ENCODE measurements at regions not wholly inside any gene's neighbourhood (a gene's known extent, or its start where the extent isn't known, plus 50 kb on each side); places are given as distances from the start of the nearest gene placed in this dataset.

DNA sequence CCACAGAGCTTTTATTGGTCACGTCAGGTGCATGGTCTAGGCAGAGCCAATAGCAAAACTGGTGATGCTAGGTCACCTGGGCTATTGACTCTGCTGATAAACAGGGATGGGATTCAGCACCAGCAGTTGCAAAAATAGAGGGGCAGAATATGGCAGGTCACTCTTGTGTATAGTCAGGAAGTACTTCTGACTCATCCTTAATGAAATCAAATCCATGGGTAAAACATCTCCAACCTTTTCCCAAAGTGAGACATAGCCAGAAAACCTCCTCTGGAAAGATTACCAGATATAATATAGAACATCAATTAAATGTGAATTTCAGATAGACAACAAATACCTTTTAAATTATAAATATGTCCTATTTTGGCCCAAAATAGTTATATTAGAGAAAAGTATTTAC, 383.2 kb downstream of the METTL15 start:
- TF ChIP-seq, protein P1, sequence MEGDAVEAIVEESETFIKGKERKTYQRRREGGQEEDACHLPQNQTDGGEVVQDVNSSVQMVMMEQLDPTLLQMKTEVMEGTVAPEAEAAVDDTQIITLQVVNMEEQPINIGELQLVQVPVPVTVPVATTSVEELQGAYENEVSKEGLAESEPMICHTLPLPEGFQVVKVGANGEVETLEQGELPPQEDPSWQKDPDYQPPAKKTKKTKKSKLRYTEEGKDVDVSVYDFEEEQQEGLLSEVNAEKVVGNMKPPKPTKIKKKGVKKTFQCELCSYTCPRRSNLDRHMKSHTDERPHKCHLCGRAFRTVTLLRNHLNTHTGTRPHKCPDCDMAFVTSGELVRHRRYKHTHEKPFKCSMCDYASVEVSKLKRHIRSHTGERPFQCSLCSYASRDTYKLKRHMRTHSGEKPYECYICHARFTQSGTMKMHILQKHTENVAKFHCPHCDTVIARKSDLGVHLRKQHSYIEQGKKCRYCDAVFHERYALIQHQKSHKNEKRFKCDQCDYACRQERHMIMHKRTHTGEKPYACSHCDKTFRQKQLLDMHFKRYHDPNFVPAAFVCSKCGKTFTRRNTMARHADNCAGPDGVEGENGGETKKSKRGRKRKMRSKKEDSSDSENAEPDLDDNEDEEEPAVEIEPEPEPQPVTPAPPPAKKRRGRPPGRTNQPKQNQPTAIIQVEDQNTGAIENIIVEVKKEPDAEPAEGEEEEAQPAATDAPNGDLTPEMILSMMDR (IDR thresholded peaks at IDR 0.05): no peak
- Histone ChIP-seq H3K27me3 (no peaks in the 10 kb centered on the region), H3K4me3 (no peak overlapping the region), H3K9me3 (no peaks in the 10 kb centered on the region), H3K36me3 (no peaks in the 10 kb centered on the region), H3K27ac (no peak overlapping the region), H3K4me1 (no peaks in the 10 kb centered on the region)
- no peak for DNase-seq (ENCODE audit: low spot score)

DNA sequence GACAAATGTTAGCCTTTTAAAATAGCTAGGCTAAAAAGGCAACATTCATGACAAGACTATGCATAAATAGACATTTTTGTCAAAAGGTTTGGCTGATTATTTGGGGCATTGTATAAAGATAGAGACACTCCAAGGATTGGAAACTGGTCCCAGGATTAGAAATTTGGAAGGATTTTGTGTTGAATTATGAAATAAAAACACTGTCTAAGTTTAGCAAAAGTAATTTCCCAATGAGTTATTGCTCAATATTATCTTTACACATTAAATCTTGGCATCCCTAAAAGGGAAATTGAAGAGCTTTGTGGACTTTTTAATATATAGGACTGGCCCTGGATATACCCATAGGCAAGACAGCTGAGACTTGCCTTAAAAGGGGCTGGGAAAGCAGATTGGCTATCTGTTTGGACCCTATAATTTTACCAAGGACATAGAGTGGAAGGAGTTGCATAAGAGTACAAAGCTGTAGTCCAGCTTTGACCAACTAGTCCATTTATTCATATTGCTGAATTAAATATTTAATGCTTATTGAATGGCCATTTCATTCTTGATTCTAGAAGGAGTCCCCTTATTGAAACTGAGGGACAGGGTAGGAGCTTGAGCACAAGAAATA, 382.7 kb downstream of the METTL15 start:
- TF ChIP-seq, protein P1 (IDR thresholded peaks at IDR 0.05): no peak
- H3K4me1 ChIP-seq: no peaks in the 10 kb centered on the region
- no peak overlapping the region for H3K4me3 ChIP-seq
- no peak overlapping the region for H3K27ac ChIP-seq
- no peak for DNase-seq (ENCODE audit: low spot score)
- no peaks in the 10 kb centered on the region for H3K36me3 ChIP-seq
- H3K27me3 ChIP-seq: no peaks in the 10 kb centered on the region
- no peaks in the 10 kb centered on the region for H3K9me3 ChIP-seq

DNA sequence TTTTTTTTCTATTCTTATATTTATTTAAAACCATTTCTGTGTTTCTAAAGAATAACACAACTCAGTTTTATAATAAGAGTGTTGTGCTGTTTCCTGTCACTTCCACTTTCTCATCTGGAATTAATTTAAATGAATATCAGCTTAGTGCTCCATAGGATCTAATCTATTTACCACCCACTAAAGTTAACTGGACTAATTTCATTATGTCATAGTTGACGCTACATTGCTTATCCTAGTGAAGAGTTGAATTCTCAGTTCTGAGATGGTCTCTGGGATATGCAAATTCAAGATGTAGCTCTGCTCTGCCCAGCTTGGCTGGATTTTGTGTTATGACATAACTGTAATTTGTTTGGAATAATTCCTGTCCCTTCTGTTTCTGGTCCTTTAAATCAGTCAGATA, 380.1 kb downstream of the METTL15 start:
- Histone ChIP-seq H3K4me3 (no peak overlapping the region), H3K27ac (no peak overlapping the region), H3K36me3 (no peaks in the 10 kb centered on the region), H3K4me1 (no peaks in the 10 kb centered on the region), H3K27me3 (no peaks in the 10 kb centered on the region), H3K9me3 (no peaks in the 10 kb centered on the region)
- TF ChIP-seq, protein P1 (IDR thresholded peaks at IDR 0.05): no peak
- DNase-seq (ENCODE audit: low spot score): no peak

GRCh38 chr11:28483072-28483867, 375.1 kb downstream of the METTL15 start:
- Histone ChIP-seq H3K9me3 (no peaks in the 10 kb centered on the region), H3K4me3 (no peak overlapping the region), H3K27ac (no peak overlapping the region), H3K27me3 (no peaks in the 10 kb centered on the region), H3K4me1 (no peaks in the 10 kb centered on the region), H3K36me3 (no peaks in the 10 kb centered on the region)
- TF ChIP-seq, protein P1 (IDR thresholded peaks at IDR 0.05): no peak
- DNase-seq (ENCODE audit: low spot score): no peak

GRCh38 chr11:28482666-28483065, 374.5 kb downstream of the METTL15 start:
- no peaks in the 10 kb centered on the region for H3K36me3 ChIP-seq
- no peaks in the 10 kb centered on the region for H3K9me3 ChIP-seq
- no peaks in the 10 kb centered on the region for H3K27me3 ChIP-seq
- no peak overlapping the region for H3K27ac ChIP-seq
- TF ChIP-seq, protein P1 (IDR thresholded peaks at IDR 0.05): no peak
- no peaks in the 10 kb centered on the region for H3K4me1 ChIP-seq
- DNase-seq (ENCODE audit: low spot score): no peak
- H3K4me3 ChIP-seq: no peak overlapping the region

Measured in right atrium auricular region (tissue), 2 donors.